ENCODE measurements at regions not wholly inside any gene's neighbourhood (a gene's known extent, or its start where the extent isn't known, plus 50 kb on each side); places are given as distances from the start of the nearest gene placed in this dataset.
"Not testable (repeated sequence)": the region's sequence is repeated elsewhere in the genome, so short reads cannot be mapped to it uniquely, and the experiment has no call there.

DNA sequence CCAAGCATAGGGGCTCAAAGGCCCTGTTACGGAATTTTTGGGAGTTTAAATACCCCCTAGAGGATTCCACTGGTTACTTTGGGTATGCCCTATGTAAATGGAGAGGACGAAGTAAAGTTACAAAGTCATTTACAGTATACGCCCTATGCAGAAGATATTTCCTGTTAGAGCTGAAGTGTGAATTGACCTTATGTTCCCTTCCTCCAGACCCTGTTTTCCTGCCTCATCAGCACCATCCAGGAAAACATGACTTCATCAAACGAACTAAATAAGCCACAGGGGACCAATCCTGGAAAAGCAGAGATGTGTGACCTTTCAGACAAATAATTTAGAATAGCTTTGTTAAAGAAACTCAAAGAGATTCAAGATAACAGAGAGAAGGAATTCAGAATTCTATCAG is 177.4 kb downstream of the SQOR start:
- DNase-seq = no peak

DNA sequence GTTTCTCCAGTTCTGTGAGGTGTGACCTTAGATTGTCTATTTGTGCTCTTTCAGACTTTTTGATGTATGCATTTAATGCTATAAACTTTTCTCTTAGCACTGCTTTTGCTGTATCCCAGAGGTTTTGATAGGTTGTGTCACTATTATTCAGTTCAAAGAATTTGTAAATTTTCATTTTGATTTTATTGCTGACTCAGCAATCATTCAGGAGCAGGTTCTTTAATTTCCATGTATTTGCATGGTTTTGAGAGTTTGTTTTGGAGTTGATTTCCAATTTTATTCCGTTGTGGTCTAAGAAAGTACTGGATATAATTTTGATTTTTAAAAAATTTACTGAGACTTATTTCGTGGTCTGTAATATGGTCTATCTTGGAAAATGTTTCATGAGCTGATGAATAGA is 182.7 kb downstream of the SQOR start:
- DNase-seq = not testable (repeated sequence)

DNA sequence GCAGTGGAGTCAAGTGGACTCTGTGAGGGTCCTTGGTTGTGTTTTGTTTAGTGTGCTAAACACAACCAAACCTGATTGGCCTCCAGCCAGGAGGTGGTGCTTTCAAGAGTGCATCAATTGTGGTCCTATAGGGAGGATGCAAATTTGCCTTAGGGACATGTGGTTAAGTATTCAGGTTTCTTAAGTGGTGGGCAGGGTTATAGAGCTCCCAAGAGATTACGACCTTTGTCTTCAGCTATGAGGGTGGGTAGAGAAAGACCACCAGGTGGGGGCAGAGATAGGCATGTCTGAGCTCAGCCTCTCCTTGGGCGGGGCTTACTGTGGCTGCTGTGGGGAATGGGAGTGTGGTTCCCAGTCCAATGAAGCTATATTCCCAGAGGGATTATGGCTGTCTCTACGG is 186.6 kb downstream of the SQOR start:
- DNase-seq = no peak

DNA sequence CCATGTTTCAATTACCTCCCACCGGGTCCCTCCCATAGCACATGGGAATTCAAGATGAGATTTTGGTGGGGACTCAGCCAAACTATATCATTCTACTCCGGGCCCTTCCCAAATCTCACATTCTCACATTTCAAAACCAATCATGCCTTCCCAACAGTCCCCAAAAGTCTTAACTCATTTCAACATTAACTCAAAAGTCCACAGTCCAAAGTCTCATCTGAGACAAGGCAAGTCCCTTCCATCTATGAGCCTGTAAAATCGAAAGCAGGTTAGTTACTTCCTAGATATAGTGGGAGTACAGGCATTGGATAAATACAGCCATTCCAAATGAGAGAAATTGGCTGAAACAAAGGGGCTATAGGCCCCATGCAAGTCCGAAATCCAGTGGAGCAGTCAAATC is 188.1 kb downstream of the SQOR start:
- DNase-seq = not testable (repeated sequence)

DNA sequence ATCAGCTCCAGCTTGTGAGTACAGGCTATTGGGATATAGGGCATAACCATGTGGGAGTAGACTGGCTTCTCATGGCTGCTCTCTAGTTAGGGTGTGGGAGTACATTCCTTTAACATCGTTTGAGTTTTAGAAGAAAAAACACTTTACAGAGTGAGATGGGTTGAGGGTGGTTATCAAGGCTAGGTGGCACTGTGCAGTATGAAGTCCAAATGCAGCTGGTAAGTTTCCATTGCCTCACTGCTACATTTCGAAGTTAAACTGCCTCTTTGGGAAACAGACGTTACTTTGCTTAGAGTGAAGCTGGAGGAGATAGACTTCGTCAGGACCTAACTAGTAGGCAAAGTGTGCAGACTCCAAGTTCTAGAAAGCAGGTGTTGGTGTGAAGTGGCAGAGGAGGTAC is 192.4 kb downstream of the SQOR start:
- no peak for DNase-seq

DNA sequence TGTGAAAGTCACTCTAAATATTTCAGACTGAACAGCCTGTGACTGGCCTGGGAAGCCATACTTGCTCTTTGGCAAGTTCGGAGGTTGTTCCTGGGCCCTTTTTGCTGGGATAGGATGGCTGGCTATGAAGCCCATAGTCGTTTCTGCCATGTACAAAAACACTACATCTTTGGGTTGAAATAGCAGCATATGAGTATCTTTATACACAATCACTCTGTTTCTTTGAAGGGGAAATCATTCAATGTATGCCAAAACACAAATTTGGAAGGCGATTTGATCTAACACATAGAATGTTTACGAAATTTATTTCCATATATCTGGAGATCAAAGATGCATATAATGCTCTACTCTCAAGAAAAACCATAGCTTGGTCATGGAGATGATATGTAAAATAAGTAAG is 192.9 kb downstream of the SQOR start:
- DNase-seq = no peak

DNA sequence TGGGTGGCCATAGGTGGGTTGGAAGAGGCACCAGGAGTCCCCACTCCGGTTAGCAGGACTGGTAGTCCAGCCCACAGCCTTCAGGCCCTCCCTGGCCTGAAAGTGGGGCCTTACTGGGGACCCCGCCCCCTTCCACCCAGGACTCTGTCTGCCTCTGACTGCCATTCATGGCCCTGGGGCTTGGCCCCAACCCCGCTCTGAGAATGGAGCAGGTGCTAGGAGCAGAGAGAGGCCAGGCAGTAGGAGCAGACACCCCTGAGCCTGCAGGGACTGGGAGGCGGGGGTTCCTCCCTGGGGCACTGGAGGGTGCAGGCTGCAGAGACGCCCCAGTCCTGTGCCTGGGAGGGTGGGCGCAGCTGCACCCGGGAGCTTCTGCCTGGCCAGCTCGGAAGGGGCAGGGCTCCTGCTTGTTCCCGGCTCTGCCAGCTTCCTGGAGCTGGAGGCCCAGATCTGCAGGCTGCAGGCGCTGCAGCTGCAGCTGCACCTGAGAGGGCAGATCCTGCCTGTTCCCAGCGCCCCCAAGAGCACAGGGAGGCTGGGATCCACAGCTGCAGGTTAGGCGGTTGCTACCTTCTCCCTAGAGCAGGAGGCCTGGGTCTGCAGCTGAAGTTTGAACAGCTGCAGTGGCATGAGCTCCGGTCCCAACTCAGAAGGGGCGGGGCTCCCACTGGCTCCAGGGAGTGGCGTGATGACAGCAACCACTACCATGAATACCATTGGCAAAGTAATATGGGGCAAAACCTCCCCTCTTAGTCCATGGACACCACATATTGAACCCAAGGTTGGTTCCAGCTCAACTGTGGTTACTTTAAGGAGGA is 194.7 kb downstream of the SQOR start:
- no peak for DNase-seq

DNA sequence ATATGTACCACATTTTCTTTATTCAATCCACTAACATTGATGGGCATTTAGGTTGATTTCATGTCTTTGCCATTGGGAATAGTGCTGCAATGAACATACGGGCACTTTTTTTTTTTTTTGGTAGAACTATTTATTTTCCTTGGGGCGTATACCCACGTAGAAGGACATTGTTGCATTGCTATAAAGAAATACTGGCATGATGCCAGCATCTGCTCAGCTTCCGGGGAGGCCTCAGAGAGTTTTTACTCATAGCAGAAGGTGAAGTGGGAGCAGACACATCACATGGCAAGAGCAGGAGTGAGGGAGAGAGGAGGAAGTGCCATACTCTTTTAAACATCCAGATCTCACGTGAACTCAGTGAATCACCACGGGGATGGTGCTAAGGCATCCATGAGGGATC is 197.0 kb downstream of the SQOR start:
- DNase-seq = no peak

DNA sequence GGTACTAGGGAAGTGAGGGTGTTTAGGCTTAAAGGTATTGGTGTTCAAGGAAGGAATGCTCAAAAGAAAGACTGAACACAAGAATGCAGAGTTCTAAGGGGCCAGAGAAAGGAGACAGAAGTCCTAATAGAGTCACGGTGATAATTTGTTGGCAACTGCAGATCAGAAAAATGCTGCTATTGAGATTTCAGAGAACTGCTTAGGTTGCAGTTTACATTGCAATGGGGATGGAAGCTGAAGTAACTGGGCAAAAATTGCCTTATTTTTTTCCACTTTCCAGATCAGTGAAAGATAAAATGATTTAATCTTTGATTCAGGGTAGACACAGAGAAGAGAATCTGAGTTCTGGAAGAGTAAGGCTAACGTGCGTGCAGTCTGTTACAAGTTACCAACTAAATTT is 199.8 kb downstream of the SQOR start:
- DNase-seq = no peak

DNA sequence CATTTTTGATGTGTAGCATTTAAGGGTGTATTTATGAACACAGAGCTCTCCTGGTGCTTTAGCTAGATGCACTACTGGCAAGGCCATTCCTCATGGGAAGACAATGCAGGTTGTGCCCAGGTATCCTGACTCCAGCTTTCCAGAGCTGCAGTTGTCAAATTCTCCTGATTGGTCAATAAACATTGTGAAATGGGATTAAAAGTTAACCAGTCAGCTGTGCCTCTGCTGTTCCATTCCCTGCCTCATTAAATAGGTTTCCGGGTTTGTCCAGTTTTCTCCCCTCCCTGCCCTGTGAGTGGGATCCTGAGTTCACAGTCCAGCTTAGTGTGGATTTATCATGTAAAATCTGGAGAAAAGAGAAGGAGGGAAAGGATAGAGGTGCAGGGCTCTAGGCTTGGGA is 207.3 kb downstream of the SQOR start:
- no peak for DNase-seq

DNA sequence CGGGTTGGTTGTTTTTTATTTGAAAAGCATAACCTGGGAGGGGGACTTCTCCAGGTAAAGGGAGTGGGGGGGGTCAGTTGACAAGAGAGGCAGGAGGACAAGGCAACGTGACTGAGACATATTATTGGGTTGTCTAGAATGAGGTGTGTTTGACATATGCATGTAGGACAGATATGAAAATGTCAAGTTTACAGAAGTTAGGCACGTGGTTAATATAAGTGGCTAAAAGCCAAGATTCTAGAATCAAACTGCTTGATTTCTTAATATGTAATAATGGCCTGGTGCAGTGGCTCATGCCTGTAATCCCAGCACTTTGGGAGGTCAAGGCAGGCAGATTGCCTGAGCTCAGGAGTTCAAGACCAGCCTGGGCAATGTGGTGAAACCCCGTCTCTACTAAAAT is 212.8 kb downstream of the SQOR start:
- no peak for DNase-seq

DNA sequence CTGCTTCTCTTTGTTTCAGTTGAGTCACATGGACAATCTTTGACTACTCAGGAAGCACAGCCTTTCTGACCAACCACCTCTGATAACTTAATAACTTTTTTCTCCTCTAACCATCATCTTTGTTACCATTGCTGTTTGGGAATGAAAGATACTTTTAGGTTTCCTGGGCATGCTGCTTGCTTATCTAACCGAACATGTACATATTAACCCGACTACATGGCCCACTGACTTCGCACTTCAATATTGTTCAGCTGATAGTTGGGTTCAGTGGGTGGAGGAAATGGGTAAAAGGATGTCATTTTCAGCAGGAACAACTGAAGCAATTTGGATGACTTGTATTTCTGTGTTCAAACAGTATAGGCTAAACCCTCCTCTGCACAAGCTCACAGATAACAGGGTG is 214.3 kb downstream of the SQOR start:
- no peak for DNase-seq

DNA sequence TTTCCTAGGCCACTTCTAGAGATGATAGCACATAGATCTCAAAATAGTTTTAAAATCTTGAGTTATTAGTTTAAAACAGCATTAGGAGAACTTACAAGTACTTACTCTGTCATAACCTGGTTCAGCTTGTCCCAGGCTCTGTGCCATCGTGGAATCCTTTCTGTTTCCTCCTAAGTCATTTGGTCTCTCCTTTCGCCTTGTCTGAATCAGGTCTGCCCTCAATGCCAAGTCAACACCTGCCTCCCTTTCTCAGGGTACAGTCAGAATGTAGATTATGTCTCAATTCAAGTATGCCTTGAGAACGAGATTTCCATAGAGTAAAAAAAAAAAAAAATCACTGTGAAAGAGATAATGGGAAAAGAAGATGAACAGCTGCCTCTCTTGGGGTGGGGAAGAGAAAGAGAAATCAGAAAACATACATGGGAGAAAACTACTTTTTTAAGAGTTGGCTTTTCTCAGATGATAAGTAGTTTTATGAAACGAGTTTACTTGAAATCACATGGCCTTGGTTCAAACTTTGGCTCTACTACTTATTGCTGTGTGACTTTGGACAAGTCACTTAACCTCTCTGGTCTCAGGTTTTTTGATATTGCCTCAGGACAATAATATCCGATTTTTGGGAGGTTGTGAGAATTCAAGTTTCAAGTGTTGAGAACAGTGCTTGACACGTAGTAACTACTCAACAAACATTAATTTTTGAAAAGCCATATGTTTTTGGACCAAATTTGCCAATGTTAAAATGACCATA is 219.8 kb downstream of the SQOR start:
- DNase-seq = no peak

DNA sequence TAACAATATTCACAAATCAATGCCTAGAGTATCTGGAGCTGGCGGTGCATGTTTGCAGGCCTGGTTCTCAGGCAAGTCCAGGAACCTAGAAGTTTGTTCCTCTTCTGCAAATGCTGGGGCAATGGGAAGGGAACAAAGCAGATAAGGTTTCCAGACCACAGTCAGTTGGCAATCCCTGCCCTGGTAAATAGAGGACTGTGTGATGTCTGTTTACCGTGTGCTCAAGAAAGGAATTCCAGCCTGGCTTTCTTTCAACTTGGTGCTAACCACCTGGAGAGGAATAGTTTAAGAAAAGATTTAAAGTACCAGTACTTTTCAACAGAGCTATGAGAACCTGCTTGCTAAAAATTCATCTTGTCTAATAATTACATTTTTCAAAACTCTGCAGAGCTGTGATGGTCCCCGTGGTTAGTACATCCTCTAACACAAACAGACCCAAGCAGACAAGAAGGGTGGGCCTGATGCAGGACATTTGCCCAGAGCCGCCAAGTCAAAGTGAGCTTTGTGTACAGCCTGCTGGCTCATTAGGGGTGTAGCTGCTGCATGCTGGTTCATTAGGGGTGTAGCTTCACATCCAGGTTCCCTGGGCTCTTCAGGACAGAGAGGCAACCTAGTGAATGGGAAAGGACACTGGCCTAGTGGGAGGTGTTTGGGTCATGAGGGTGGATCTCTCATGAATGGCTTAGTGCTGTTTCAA is 220.5 kb downstream of the SQOR start:
- DNase-seq = no peak

DNA sequence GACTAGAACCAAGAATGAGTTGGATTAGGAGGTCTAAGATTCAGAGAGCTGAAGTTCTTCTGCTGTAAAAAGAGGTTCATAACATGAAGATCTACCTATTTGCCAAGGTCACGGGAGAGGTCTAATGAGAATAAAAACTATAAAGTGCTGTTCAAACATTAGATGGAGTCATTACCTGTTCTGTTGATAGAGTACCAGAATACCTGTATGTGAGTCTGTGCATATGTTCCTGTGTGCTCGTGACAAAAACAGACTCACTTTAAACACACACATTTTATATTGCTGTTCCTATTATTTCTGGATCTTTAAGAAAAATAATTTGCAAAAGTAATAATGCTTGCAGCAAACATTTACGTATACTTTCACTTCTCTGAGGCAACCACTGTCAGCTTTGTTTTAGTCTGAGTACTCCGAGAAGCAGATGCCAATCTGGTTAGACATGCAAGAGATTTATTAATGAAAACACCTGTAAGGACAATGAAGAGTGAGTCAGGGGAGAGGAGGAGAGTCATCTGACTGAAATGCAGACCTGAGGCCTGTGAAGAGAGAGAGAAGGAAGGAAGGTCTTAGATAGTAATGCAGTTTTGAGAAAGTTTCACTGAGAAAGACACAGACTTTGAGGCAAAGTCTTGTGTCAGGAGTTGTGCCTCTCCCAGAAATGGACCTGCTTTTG is 221.2 kb downstream of the SQOR start:
- no peak for DNase-seq

DNA sequence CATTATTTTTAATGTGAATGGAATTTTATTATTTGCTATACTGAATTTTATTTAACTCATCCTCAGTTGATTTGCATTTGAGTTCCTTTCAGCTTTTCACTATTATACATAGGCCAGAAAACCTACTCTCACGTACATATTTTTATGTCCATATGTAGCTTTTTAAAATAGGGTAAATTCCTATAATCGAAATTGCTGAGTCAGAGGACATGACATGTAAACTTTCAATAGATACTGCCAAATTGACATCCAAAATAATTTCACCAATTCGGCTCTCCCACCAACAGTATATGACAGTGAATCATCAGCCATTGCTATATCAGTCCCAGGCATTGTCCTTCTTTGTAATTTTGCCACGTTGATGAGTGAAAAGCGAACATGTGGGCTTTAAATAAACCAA is 222.5 kb downstream of the SQOR start:
- DNase-seq = no peak

DNA sequence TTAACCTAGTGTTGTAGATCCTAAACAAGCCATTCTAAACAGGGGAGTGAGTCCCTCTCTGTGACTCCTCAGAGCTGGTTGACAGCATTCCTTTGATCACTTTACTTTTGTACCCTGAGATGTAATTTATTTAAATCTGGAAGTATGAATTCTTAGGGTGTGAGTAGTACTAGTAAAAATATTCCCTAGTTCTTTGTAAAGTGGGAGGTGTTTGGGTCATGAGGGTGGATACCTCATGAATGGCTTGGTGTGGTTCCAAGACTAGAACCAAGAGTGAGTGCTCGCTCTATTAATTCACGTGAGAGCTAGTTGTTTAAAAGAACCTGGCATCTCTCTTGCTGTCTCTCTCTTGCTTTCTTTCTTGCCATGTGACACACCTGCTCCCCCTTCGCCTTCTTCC is 223.7 kb downstream of the SQOR start:
- DNase-seq = no peak

DNA sequence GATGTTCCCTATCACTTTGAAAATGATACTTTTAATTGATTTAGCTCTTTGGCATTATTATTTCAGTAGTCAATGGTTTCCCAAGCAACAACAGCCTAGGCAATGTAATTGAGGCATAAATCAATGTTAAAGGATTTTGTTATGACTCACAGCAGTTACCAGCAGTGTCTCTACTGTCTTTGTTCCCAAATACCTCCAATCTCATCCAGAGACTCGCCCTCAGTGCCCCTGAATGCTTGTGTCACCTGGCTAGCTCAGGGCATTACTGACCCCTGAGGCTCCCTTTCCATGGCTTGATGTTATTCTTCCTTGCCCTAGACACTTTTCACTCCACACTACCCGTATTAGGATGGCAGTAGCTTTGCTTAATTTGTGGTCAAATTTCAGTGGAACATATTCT is 227.2 kb downstream of the SQOR start:
- no peak for DNase-seq

DNA sequence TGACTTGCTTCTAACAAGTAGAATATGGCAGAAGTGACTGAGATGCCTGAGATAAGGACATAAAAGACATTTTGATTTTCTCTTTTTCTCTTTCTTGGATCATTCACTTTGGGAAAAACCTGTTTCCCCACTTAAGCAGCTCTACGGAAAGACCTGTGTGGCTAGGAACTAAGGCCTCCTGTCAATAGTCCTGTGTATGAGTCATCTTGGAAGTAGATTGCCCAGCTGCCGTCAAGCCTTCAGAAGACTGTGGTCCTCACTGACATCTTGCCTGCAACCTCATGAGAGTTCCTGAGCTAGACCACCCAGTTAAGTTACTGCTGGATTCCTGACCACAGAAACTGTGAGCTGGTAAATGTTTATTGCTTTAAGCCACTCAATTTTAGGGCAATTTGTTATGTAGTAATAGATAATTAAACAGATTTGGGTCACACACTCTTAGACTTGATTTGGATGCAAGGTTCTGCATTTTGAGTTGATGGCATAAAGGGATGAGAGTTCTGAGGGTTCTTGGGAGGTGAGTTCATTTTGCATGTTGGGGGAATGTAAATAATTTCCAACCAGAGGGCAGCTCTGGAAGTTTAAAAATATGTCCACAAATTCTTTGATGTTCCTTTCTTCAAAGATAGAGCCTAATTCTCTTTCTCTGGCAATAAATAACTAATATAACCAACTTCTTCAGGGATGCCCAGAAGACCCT is 229.2 kb downstream of the SQOR start:
- no peak for DNase-seq

DNA sequence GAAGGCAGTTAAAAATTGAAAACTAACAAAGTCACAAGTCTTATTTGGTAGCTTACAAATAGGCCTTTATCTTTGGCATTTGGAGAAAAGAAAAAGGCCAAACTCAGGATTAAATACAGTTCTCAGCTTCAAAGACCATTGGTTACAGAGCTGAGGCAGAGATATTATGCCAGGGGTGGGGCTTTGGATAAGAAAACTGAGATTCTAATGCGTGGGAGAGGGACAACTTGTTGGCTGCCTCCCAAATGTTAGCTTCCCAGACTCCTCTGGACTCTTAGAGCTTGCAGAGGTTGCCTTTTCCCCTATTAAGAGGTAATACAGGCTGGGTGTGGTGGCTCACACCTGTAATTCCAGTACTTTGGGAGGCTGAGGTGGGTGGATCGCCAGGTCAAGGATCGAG is 231.8 kb downstream of the SQOR start:
- no peak for DNase-seq

DNA sequence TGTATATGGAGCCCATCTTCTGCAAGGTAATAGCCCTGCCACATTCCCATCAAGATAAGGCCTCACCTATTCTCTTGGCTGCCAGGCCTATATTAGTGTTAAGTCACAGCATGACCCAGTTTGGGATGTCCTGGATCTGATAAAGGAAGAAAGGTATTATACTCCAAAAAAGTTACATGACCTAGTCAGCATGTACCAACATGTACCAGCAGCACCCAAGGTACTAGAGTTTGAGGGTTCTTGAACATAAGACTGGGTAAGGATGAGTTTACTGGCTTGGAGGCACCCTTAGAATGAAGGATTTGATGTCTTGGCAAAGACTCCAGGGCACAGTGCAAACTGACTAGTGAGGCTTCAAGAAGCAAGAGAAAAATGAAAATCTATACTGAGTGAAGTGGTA is 232.5 kb downstream of the SQOR start:
- DNase-seq = no peak

DNA sequence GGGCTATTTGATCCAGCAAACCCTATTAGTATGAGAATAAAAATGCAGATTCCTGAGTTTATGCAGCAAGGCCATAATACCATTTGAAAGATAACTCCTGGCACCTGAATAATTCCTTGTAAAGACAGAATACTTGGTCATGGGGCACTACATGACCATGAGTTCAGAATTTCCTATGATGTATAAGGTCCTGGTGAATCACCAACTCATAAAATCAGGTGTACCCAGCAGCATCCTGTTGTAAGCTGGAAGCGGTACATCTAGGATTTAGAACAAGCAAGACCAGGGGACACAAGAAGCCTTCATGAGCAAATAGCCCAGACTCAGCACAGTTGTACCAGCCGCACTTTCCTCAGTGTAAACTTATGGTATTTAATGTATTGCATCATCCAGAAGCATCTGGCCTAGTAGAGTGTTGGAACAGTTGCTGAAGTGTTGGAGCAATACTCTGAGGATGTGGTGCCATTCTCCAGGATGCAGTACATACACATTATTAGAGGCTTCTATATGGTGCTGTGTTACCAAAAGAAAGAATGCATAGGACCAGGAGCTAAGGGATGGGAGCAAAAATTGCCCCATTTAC is 233.4 kb downstream of the SQOR start:
- no peak for DNase-seq
